ENCODE measurements at regions not wholly inside any gene's neighbourhood (a gene's known extent, or its start where the extent isn't known, plus 50 kb on each side); places are given as distances from the start of the nearest gene placed in this dataset.

DNA sequence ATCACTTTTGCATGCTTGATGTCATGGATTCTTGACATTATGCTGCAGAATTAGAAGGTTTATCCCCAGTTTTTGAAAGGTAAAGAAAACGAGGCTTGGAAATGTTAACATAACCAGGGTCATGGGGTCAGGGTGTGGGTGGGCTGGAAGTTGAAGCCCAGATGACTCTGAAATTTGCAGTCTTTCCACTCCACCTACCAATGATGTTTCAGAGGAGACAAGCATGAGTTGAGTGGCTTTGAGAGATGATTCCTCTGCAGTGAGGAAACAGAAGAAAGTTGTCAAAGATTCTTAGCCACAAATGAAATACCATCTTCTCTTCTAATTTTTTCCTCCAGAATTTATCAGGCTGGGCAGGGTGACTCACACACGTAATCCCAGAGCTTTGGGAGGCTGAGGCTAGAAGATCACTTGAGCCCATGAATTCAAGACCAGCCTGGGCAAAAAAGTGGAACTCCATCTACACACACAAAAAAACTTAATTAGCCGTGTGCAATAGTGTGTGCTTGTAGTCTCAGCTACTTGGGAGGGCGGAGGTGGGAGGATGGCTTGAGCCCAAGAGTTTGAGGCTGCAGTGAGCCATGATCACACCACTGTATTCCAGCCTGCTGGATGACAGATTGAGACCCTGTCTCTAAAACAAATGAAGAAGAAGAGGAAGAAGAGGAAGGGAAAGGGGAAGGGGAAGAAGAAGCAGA lies 239.1 kb upstream of the AUTS2 start:
- TF ChIP-seq, protein P1, sequence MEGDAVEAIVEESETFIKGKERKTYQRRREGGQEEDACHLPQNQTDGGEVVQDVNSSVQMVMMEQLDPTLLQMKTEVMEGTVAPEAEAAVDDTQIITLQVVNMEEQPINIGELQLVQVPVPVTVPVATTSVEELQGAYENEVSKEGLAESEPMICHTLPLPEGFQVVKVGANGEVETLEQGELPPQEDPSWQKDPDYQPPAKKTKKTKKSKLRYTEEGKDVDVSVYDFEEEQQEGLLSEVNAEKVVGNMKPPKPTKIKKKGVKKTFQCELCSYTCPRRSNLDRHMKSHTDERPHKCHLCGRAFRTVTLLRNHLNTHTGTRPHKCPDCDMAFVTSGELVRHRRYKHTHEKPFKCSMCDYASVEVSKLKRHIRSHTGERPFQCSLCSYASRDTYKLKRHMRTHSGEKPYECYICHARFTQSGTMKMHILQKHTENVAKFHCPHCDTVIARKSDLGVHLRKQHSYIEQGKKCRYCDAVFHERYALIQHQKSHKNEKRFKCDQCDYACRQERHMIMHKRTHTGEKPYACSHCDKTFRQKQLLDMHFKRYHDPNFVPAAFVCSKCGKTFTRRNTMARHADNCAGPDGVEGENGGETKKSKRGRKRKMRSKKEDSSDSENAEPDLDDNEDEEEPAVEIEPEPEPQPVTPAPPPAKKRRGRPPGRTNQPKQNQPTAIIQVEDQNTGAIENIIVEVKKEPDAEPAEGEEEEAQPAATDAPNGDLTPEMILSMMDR (IDR thresholded peaks at IDR 0.05 in 4 of 5, conservative IDR thresholded peaks at IDR 0.05 in 1 of 5): no peak
- TF ChIP-seq POLR2A (IDR thresholded peaks at IDR 0.05): no peak

All from gastrocnemius medialis (tissue), 4 donors.